ENCODE measurements at regions not wholly inside any gene's neighbourhood (a gene's known extent, or its start where the extent isn't known, plus 50 kb on each side); places are given as distances from the start of the nearest gene placed in this dataset.
A peak's percentile ranks its signal among the peaks of the same experiment; 100 is the strongest.

- DNase-seq (ENCODE audit: low read depth), result no peak
Measured at GRCh38 chr16:54231919-54232318, 54.7 kb downstream of the IRX3 start.

DNA sequence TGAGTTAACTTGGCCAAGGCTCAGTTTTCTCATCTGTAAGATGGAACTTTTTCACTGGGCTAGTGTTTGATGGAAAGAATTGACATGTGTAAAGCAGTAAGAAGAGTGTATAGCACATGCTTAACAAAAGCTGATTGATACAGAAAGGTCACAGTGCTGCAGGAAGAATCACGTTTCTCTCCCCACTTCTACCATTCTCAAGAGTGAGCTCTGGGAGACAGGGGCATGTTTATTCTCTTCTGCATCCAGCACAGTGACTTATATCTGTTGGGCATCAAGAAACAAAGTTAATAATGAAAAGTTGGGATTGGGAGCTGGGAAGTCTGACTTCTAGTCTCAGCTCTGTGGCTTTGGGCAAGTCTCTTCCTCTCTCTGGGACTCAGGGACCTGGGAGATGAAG is 55.3 kb downstream of the IRX3 start:
- no peak for DNase-seq (ENCODE audit: low read depth)

GRCh38 chr16:54228325-54228724 is 58.3 kb downstream of the IRX3 start:
- no peak for DNase-seq (ENCODE audit: low read depth)

GRCh38 chr16:54226296-54227010 is 60.1 kb downstream of the IRX3 start:
- no peak for DNase-seq (ENCODE audit: low read depth)

DNA sequence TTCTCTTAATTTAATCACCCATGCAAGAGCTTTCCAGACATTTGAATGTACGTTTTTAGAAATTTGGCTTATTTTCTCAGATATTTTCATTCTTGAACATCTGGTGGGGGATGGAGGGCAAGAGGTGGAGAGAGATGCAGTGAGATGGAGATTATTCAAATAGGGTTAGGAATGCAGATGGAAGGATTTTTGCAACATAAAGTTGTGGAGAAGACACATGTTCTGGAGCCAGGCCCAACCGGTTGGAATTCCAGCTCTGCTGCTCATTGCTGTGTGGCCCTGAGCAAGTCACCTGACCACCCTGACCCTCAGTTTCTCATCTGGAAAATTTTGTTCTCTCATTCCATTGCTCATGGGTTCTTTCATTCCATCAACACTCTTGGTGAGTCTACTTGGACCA is 66.9 kb downstream of the IRX3 start:
- no peak for DNase-seq (ENCODE audit: low read depth)

DNA sequence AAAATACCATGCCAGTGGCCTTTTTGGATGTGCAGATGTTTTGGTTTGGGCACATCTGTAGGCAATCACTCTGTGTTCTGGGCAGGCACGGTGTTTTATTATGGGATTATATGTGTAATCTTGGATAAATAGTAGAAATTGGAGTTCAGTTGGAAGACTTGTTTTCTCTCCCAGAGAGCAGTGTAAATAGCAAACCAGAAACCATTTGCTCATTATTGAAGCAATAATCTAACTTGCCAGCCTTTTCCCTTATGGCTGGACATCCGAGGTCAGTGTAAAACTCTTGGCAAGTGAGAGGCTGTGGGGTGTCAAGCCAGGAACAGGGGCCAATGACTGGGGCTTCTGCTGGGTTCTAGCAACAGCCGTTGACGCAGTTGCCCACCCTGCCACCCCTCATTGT is 69.9 kb downstream of the IRX3 start:
- peak; percentile 29 for DNase-seq (ENCODE audit: low read depth)

- DNase-seq (ENCODE audit: low read depth), result peak; percentile 47
Measured at GRCh38 chr16:54216268-54216667, 70.3 kb downstream of the IRX3 start.

- DNase-seq (ENCODE audit: low read depth), result no peak
Measured at GRCh38 chr16:54215471-54215870, 71.1 kb downstream of the IRX3 start.

DNA sequence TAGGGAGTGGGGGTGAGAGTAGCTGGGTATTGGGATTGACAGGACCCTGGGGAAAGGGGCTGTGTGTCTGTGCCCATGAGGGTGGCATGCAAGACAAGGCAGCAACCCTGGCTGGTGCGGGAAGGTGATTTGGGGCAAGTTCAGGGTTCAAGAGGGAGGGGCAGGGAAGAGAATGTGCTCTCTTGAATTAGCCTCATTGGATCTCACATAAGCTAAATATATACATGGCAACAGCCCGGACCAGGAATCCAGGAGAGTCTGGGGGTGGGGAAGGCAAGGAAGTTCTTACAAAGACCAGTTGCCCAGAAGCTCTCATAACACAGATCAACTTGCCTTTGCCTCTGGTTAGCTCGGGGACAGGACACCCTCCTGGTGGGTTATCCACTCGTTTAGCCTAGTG is 73.3 kb downstream of the IRX3 start:
- DNase-seq (ENCODE audit: low read depth), result no peak

DNA sequence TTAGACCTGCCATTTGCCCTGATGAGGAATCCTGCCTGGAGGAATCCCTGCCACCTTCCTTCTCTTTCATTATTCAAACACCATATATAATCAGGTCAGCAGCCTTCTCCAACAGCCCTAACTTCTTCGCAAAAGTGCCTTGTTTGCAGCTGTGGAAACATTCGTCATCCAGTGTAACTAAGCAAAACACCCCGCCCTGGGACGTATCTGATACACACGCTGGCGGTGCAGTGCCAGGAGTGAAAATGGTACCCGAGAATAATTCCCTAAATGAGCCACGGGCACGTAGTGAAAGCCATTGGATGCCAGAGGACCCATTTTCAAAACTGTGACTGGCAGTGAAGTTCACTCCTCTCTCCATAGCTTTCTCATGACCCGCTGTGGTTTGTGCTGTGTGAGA is 73.7 kb downstream of the IRX3 start:
- no peak for DNase-seq (ENCODE audit: low read depth)

GRCh38 chr16:54211203-54211602 is 75.4 kb downstream of the IRX3 start:
- no peak for DNase-seq (ENCODE audit: low read depth)

DNA sequence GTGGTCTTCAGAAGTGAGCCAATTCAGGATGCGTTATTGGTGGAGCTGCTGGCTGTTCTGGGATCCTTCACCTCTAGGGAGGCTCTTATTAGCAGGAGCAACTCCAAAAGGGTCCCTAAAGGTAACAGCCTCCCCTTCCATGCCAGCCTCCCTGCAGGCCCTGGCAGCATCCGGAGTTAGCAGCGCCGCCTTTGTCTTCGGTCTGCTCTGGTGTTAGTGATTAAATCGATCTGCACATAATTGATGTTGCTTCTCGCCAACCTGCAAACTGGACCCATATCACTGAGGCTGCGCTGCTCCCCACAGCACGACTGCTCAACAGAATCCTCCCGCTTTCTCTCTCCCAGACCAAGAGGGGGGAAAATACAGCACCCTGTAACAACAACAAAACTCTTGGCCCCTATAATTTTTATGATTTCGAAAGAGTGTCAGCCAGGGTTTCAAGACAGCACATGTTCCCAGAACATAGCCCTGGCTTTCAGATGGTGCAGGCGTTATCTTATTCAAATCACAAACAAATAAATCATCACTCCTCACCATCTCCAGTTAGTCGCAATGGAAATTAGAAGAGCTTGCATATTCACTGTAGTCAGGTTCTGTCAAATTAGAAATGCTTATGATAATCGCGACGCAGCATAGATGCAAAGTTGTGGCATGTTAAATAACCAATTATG is 76.0 kb downstream of the IRX3 start:
- DNase-seq (ENCODE audit: low read depth), result no peak

DNA sequence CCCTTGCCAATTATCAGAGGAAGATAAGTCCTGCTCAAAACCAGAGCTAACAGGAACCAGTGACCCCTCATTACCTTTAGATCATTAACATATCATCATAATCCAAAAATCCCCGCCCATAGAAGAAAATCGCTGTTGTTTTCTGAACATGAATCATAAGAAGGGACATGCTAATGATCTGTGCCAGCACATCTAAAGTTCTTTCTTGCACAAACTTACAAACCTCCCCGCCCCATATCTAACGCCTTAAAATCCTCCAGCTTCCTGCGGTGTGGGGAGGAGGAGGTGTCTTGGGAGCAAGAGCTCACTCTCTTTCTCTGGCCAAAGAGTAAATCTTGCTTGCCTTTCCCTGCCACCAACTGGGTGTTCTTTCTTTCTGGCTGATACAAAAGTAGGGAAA is 78.3 kb downstream of the IRX3 start:
- no peak for DNase-seq (ENCODE audit: low read depth)

GRCh38 chr16:54207837-54208236 is 78.8 kb downstream of the IRX3 start:
- DNase-seq (ENCODE audit: low read depth), result no peak

- no peak for DNase-seq (ENCODE audit: low read depth)
Measured at GRCh38 chr16:54204756-54205155, 81.8 kb downstream of the IRX3 start.

- DNase-seq (ENCODE audit: low read depth), result no peak
Measured at GRCh38 chr16:54203851-54204505, 82.6 kb downstream of the IRX3 start.

GRCh38 chr16:54203384-54203783 is 83.2 kb downstream of the IRX3 start:
- DNase-seq (ENCODE audit: low read depth), result no peak
